ENCODE measurements at regions not wholly inside any gene's neighbourhood (a gene's known extent, or its start where the extent isn't known, plus 50 kb on each side); places are given as distances from the start of the nearest gene placed in this dataset.

DNA sequence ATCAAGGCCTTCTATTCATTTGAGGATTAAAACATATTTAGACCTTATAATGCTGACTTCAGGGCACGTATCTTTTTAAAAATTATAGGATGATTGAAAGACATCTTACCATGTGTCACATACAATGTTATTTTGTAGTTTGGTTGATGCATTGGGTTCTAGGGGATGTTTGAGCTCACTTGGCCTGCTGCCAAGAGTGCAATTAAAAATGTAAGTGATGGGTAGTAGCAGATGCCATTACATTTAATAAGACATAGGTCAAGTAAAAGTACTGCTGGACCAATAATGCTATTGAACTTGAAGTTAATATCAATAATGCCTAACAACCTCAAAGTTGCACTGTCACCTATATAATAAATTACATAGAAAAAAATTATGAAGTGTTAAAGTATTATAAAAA, 616.5 kb upstream of the RGS18 start:
- H2BK12ac ChIP-seq (ENCODE audit: low read length), result no peak overlapping the region
- no peak overlapping the region for H4K8ac ChIP-seq (ENCODE audit: low read depth, low read length)
- H3K4me1 ChIP-seq (ENCODE audit: control insufficient read depth in 2 of 2, insufficient read depth in 1 of 2, low read depth in 1 of 2, low read length in 2 of 2), result no peaks in the 10 kb centered on the region
- no peak overlapping the region for H2BK15ac ChIP-seq (ENCODE audit: low read length)
- H2AFZ ChIP-seq (ENCODE audit: low read length), result no peak overlapping the region
- no peaks in the 10 kb centered on the region for H3K79me1 ChIP-seq (ENCODE audit: low read depth, low read length)
- H3K4me2 ChIP-seq (ENCODE audit: insufficient read depth, low read length, poor library complexity, severe bottlenecking), result no peak overlapping the region
- H3K4ac ChIP-seq (ENCODE audit: low read length), result no peak overlapping the region
- H3K27me3 ChIP-seq (ENCODE audit: control insufficient read depth in 3 of 3, insufficient read depth in 3 of 3, low read depth in 1 of 3, low read length in 3 of 3), result no peaks in the 10 kb centered on the region
- no CpG with 5 or more reads among the region's 1 CpG for WGBS, 2 donors (ENCODE audit: extremely low coverage in 2 of 2, insufficient read length in 2 of 2, insufficient replicate concordance in 1 of 2)
- no peak overlapping the region for H2AK5ac ChIP-seq (ENCODE audit: low read depth, low read length)
- H3K23ac ChIP-seq (ENCODE audit: low read depth, low read length, poor library complexity), result no peak overlapping the region
- no peaks in the 10 kb centered on the region for H3K36me3 ChIP-seq (replicated peaks in 1 of 2; ENCODE audit: control insufficient read depth in 2 of 2, insufficient read depth in 2 of 2, low read length in 2 of 2)
- no peak overlapping the region for H2BK120ac ChIP-seq (ENCODE audit: low read depth, low read length)
- H3K9ac ChIP-seq (ENCODE audit: low read depth, low read length, poor library complexity), result no peak overlapping the region
- no peak overlapping the region for H2BK5ac ChIP-seq (ENCODE audit: low read length)
- no peak overlapping the region for H3K4me3 ChIP-seq (ENCODE audit: low read length in 2 of 2)
- DNase-seq (ENCODE audit: low spot score), result no peak
- no peak overlapping the region for H3K27ac ChIP-seq (replicated peaks; ENCODE audit: low read length)
- H3K14ac ChIP-seq (ENCODE audit: low read length), result no peak overlapping the region
- peaks cover 0 to 5% of the 10 kb centered on the region in 2 donors for H3K9me3 ChIP-seq (replicated peaks in 1 of 2; ENCODE audit: control insufficient read depth in 2 of 2, insufficient read depth in 1 of 2, low read depth in 1 of 2, low read length in 2 of 2)
- no peak overlapping the region for H4K91ac ChIP-seq (ENCODE audit: low read depth, low read length, poor library complexity)
- no peak overlapping the region for H3K18ac ChIP-seq (ENCODE audit: low read length)

- no peak overlapping the region for H3K23ac ChIP-seq (ENCODE audit: low read depth, low read length, poor library complexity)
- no peak for DNase-seq (ENCODE audit: low spot score)
- no peak overlapping the region for H4K91ac ChIP-seq (ENCODE audit: low read depth, low read length, poor library complexity)
- no peak overlapping the region for H2BK120ac ChIP-seq (ENCODE audit: low read depth, low read length)
- H3K4me3 ChIP-seq (ENCODE audit: low read length in 2 of 2), result no peak overlapping the region
- no peak overlapping the region for H2BK5ac ChIP-seq (ENCODE audit: low read length)
- no peak overlapping the region for H2BK15ac ChIP-seq (ENCODE audit: low read length)
- H3K4ac ChIP-seq (ENCODE audit: low read length), result no peak overlapping the region
- H3K9ac ChIP-seq (ENCODE audit: low read depth, low read length, poor library complexity), result no peak overlapping the region
- H3K36me3 ChIP-seq (replicated peaks in 1 of 2; ENCODE audit: control insufficient read depth in 2 of 2, insufficient read depth in 2 of 2, low read length in 2 of 2), result no peaks in the 10 kb centered on the region
- no peak overlapping the region for H3K27ac ChIP-seq (replicated peaks; ENCODE audit: low read length)
- no peak overlapping the region for H2AK5ac ChIP-seq (ENCODE audit: low read depth, low read length)
- no peaks in the 10 kb centered on the region for H3K4me1 ChIP-seq (ENCODE audit: control insufficient read depth in 2 of 2, insufficient read depth in 1 of 2, low read depth in 1 of 2, low read length in 2 of 2)
- H3K4me2 ChIP-seq (ENCODE audit: insufficient read depth, low read length, poor library complexity, severe bottlenecking), result no peak overlapping the region
- H2BK12ac ChIP-seq (ENCODE audit: low read length), result no peak overlapping the region
- H3K14ac ChIP-seq (ENCODE audit: low read length), result no peak overlapping the region
- no peaks in the 10 kb centered on the region for H3K27me3 ChIP-seq (ENCODE audit: control insufficient read depth in 3 of 3, insufficient read depth in 3 of 3, low read depth in 1 of 3, low read length in 3 of 3)
- no peak overlapping the region for H2AFZ ChIP-seq (ENCODE audit: low read length)
- no peaks in the 10 kb centered on the region for H3K79me1 ChIP-seq (ENCODE audit: low read depth, low read length)
- H3K9me3 ChIP-seq (replicated peaks in 1 of 2; ENCODE audit: control insufficient read depth in 2 of 2, insufficient read depth in 1 of 2, low read depth in 1 of 2, low read length in 2 of 2), result no peaks in the 10 kb centered on the region
- H3K18ac ChIP-seq (ENCODE audit: low read length), result no peak overlapping the region
- no peak overlapping the region for H4K8ac ChIP-seq (ENCODE audit: low read depth, low read length)
These were observed 615.8 kb upstream of the RGS18 start for GRCh38 chr1:191542444-191542843.

DNA sequence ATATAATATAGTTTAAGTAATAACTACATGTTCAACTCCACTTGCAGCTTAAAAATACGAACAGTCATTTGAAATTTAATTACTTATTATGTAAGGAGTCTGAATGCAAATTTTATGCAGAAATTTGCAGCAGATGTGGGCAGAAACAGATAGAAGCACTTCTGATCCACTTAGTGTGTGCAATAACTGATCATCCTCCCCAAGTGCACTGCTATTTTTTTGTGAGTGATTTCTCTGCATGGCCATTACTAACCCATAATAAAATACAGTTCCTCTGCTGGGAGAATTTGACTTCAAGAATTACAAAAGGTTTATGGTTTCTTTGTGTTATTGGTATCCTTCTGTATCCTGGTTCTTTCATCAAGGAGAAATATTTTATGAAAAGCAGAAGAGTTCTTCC, 611.5 kb upstream of the RGS18 start:
- Histone ChIP-seq H4K8ac (ENCODE audit: low read depth, low read length) (no peak overlapping the region), H3K9me3 (replicated peaks in 1 of 2; ENCODE audit: control insufficient read depth in 2 of 2, insufficient read depth in 1 of 2, low read depth in 1 of 2, low read length in 2 of 2) (no peaks in the 10 kb centered on the region), H2BK5ac (ENCODE audit: low read length) (no peak overlapping the region), H3K4me1 (ENCODE audit: control insufficient read depth in 2 of 2, insufficient read depth in 1 of 2, low read depth in 1 of 2, low read length in 2 of 2) (no peaks in the 10 kb centered on the region), H3K36me3 (replicated peaks in 1 of 2; ENCODE audit: control insufficient read depth in 2 of 2, insufficient read depth in 2 of 2, low read length in 2 of 2) (no peaks in the 10 kb centered on the region), H3K9ac (ENCODE audit: low read depth, low read length, poor library complexity) (no peak overlapping the region), H4K91ac (ENCODE audit: low read depth, low read length, poor library complexity) (no peak overlapping the region), H2BK15ac (ENCODE audit: low read length) (no peak overlapping the region), H2BK120ac (ENCODE audit: low read depth, low read length) (no peak overlapping the region), H3K4me3 (ENCODE audit: low read length in 2 of 2) (no peak overlapping the region), H3K79me1 (ENCODE audit: low read depth, low read length) (no peaks in the 10 kb centered on the region), H2AFZ (ENCODE audit: low read length) (no peak overlapping the region), H3K14ac (ENCODE audit: low read length) (no peak overlapping the region), H3K27ac (replicated peaks; ENCODE audit: low read length) (no peak overlapping the region), H2BK12ac (ENCODE audit: low read length) (no peak overlapping the region), H3K23ac (ENCODE audit: low read depth, low read length, poor library complexity) (no peak overlapping the region), H2AK5ac (ENCODE audit: low read depth, low read length) (no peak overlapping the region), H3K18ac (ENCODE audit: low read length) (no peak overlapping the region), H3K4me2 (ENCODE audit: insufficient read depth, low read length, poor library complexity, severe bottlenecking) (no peak overlapping the region), H3K4ac (ENCODE audit: low read length) (no peak overlapping the region), H3K27me3 (ENCODE audit: control insufficient read depth in 3 of 3, insufficient read depth in 3 of 3, low read depth in 1 of 3, low read length in 3 of 3) (no peaks in the 10 kb centered on the region)
- WGBS, 2 donors (ENCODE audit: extremely low coverage in 2 of 2, insufficient read length in 2 of 2, insufficient replicate concordance in 1 of 2), result no CpG with 5 or more reads among the region's 1 CpG
- no peak for DNase-seq (ENCODE audit: low spot score)

DNA sequence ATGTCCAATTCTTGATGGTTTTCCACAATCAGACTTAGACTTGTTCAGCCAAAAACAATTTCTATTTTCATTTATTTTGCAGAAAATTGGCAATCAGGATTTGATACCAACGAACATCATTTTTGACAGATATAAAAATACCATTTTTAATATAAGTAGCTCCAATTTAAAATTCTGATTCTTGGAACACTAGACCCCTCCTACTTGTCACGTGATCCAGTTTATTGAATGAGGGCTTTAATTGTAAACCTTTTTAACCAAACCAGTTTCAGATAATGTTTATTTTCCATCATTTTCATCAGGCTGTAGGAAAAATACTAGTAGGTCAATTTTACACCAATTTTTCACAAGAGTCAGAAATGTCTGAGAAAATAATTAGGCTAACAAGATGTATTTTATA, 607.2 kb upstream of the RGS18 start:
- Histone ChIP-seq H3K14ac (ENCODE audit: low read length) (no peak overlapping the region), H3K4me1 (ENCODE audit: control insufficient read depth in 2 of 2, insufficient read depth in 1 of 2, low read depth in 1 of 2, low read length in 2 of 2) (no peaks in the 10 kb centered on the region), H3K4ac (ENCODE audit: low read length) (no peak overlapping the region), H4K8ac (ENCODE audit: low read depth, low read length) (no peak overlapping the region), H2BK12ac (ENCODE audit: low read length) (no peak overlapping the region), H3K27ac (replicated peaks; ENCODE audit: low read length) (no peak overlapping the region), H3K36me3 (replicated peaks in 1 of 2; ENCODE audit: control insufficient read depth in 2 of 2, insufficient read depth in 2 of 2, low read length in 2 of 2) (no peaks in the 10 kb centered on the region), H3K18ac (ENCODE audit: low read length) (no peak overlapping the region), H3K4me3 (ENCODE audit: low read length in 2 of 2) (no peak overlapping the region), H2AFZ (ENCODE audit: low read length) (no peak overlapping the region), H4K91ac (ENCODE audit: low read depth, low read length, poor library complexity) (no peak overlapping the region), H2BK15ac (ENCODE audit: low read length) (no peak overlapping the region), H3K9me3 (replicated peaks in 1 of 2; ENCODE audit: control insufficient read depth in 2 of 2, insufficient read depth in 1 of 2, low read depth in 1 of 2, low read length in 2 of 2) (no peaks in the 10 kb centered on the region), H3K4me2 (ENCODE audit: insufficient read depth, low read length, poor library complexity, severe bottlenecking) (no peak overlapping the region), H3K27me3 (ENCODE audit: control insufficient read depth in 3 of 3, insufficient read depth in 3 of 3, low read depth in 1 of 3, low read length in 3 of 3) (no peaks in the 10 kb centered on the region), H2BK120ac (ENCODE audit: low read depth, low read length) (no peak overlapping the region), H2AK5ac (ENCODE audit: low read depth, low read length) (no peak overlapping the region), H3K79me1 (ENCODE audit: low read depth, low read length) (no peaks in the 10 kb centered on the region), H2BK5ac (ENCODE audit: low read length) (no peak overlapping the region), H3K23ac (ENCODE audit: low read depth, low read length, poor library complexity) (no peak overlapping the region), H3K9ac (ENCODE audit: low read depth, low read length, poor library complexity) (no peak overlapping the region)
- DNase-seq (ENCODE audit: low spot score), result no peak
- no CpG with 5 or more reads among the region's 2 CpGs for WGBS, 2 donors (ENCODE audit: extremely low coverage in 2 of 2, insufficient read length in 2 of 2, insufficient replicate concordance in 1 of 2)

All from neuronal stem cell (in vitro differentiated cells).